ENCODE measurements at regions not wholly inside any gene's neighbourhood (a gene's known extent, or its start where the extent isn't known, plus 50 kb on each side); places are given as distances from the start of the nearest gene placed in this dataset.

- no peaks in the 10 kb centered on the region for H3K36me3 ChIP-seq (ENCODE audit: control insufficient read depth, insufficient read depth, low read length)
- CTCF ChIA-PET: no interaction called here
- DNase-seq (ENCODE audit: low read depth, low spot score): no peak
- POLR2A ChIA-PET: no interaction called here
- H3K9me3 ChIP-seq (ENCODE audit: control insufficient read depth, insufficient read depth, low read depth, low read length): no peaks in the 10 kb centered on the region
- H3K27me3 ChIP-seq (ENCODE audit: control insufficient read depth, insufficient read depth, low read length): peaks cover 2% of the 10 kb centered on the region; the same call in 1 of the 2 replicates
- ATAC-seq: no peak
- intact Hi-C loops (cut with micrococcal nuclease; ENCODE audit: unreplicated experiment): no loop called here
- no peak overlapping the region for H3K4me3 ChIP-seq (ENCODE audit: low read depth in 2 of 2, low read length in 2 of 2)
- BruUV-seq (replicated peaks): no TSS peak
- in situ Hi-C loops (cut with HindIII; ENCODE audit: low pct_unique_long_range_greater_than_20kb, low sequenced_read_pairs): no loop called here
- no peaks in the 10 kb centered on the region for H3K4me1 ChIP-seq (ENCODE audit: control insufficient read depth, insufficient read depth, low read length)
- TF ChIP-seq, protein P1, sequence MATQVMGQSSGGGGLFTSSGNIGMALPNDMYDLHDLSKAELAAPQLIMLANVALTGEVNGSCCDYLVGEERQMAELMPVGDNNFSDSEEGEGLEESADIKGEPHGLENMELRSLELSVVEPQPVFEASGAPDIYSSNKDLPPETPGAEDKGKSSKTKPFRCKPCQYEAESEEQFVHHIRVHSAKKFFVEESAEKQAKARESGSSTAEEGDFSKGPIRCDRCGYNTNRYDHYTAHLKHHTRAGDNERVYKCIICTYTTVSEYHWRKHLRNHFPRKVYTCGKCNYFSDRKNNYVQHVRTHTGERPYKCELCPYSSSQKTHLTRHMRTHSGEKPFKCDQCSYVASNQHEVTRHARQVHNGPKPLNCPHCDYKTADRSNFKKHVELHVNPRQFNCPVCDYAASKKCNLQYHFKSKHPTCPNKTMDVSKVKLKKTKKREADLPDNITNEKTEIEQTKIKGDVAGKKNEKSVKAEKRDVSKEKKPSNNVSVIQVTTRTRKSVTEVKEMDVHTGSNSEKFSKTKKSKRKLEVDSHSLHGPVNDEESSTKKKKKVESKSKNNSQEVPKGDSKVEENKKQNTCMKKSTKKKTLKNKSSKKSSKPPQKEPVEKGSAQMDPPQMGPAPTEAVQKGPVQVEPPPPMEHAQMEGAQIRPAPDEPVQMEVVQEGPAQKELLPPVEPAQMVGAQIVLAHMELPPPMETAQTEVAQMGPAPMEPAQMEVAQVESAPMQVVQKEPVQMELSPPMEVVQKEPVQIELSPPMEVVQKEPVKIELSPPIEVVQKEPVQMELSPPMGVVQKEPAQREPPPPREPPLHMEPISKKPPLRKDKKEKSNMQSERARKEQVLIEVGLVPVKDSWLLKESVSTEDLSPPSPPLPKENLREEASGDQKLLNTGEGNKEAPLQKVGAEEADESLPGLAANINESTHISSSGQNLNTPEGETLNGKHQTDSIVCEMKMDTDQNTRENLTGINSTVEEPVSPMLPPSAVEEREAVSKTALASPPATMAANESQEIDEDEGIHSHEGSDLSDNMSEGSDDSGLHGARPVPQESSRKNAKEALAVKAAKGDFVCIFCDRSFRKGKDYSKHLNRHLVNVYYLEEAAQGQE (IDR thresholded peaks at IDR 0.05; ENCODE audit: insufficient read depth in 1 of 2, low read depth in 2 of 2, low read length in 1 of 2): no peak
- no peak for TF ChIP-seq SIN3A (IDR thresholded peaks at IDR 0.05; ENCODE audit: borderline replicate concordance, insufficient read depth, low read depth, low read length)
- no peak for TF ChIP-seq POLR2AphosphoS5 (IDR thresholded peaks at IDR 0.05; ENCODE audit: low read depth, low read length)
- TF ChIP-seq, protein P2, sequence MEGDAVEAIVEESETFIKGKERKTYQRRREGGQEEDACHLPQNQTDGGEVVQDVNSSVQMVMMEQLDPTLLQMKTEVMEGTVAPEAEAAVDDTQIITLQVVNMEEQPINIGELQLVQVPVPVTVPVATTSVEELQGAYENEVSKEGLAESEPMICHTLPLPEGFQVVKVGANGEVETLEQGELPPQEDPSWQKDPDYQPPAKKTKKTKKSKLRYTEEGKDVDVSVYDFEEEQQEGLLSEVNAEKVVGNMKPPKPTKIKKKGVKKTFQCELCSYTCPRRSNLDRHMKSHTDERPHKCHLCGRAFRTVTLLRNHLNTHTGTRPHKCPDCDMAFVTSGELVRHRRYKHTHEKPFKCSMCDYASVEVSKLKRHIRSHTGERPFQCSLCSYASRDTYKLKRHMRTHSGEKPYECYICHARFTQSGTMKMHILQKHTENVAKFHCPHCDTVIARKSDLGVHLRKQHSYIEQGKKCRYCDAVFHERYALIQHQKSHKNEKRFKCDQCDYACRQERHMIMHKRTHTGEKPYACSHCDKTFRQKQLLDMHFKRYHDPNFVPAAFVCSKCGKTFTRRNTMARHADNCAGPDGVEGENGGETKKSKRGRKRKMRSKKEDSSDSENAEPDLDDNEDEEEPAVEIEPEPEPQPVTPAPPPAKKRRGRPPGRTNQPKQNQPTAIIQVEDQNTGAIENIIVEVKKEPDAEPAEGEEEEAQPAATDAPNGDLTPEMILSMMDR (IDR thresholded peaks at IDR 0.05): no peak
- TF ChIP-seq TCF7L2 (IDR thresholded peaks at IDR 0.05; ENCODE audit: low read depth, low read length): no peak
- no peak overlapping the region for H3K27ac ChIP-seq (ENCODE audit: low read length)
These were observed 142.8 kb upstream of the TOPAZ1 start for GRCh38 chr3:44098656-44099415.

GRCh38 chr3:44099566-44100297, 142.0 kb upstream of the TOPAZ1 start:
- intact Hi-C loops (cut with micrococcal nuclease; ENCODE audit: unreplicated experiment): no loop called here
- ChIA-PET POLR2A (no interaction called here), CTCF (no interaction called here)
- in situ Hi-C loops (cut with HindIII; ENCODE audit: low pct_unique_long_range_greater_than_20kb, low sequenced_read_pairs): no loop called here
- BruUV-seq (replicated peaks): no TSS peak
- no peaks in the 10 kb centered on the region for H3K4me1 ChIP-seq (ENCODE audit: control insufficient read depth, insufficient read depth, low read length)
- H3K27ac ChIP-seq (ENCODE audit: low read length): no peak overlapping the region
- H3K9me3 ChIP-seq (ENCODE audit: control insufficient read depth, insufficient read depth, low read depth, low read length): no peaks in the 10 kb centered on the region
- TF ChIP-seq, protein P1 (IDR thresholded peaks at IDR 0.05; ENCODE audit: insufficient read depth in 1 of 2, low read depth in 2 of 2, low read length in 1 of 2): no peak
- TF ChIP-seq, protein P2 (IDR thresholded peaks at IDR 0.05): no peak
- TF ChIP-seq TCF7L2 (IDR thresholded peaks at IDR 0.05; ENCODE audit: low read depth, low read length): no peak
- no peak for TF ChIP-seq POLR2AphosphoS5 (IDR thresholded peaks at IDR 0.05; ENCODE audit: low read depth, low read length)
- TF ChIP-seq SIN3A (IDR thresholded peaks at IDR 0.05; ENCODE audit: borderline replicate concordance, insufficient read depth, low read depth, low read length): no peak
- peaks cover 2% of the 10 kb centered on the region; the same call in 1 of the 2 replicates for H3K27me3 ChIP-seq (ENCODE audit: control insufficient read depth, insufficient read depth, low read length)
- no peaks in the 10 kb centered on the region for H3K36me3 ChIP-seq (ENCODE audit: control insufficient read depth, insufficient read depth, low read length)
- no peak overlapping the region for H3K4me3 ChIP-seq (ENCODE audit: low read depth in 2 of 2, low read length in 2 of 2)
- ATAC-seq: no peak
- no peak for DNase-seq (ENCODE audit: low read depth, low spot score)

All from Panc1 (cell line).